Hepatocyte (in vitro differentiated cells): ENCODE measurements at regions not wholly inside any gene's neighbourhood (a gene's known extent, or its start where the extent isn't known, plus 50 kb on each side); places are given as distances from the start of the nearest gene placed in this dataset.

Experiments used
- CTCF ChIP-seq: fragments of 200-600 bp; sonication (generic); IDR thresholded peaks from 2 replicates; pipeline ENCODE4 v1.5.1; 2016; ENCODE audit warnings: antibody characterized with exemption, mild to moderate bottlenecking; ENCODE audit not compliant: poor library complexity
- EZH2 ChIP-seq: fragments of 200-600 bp; sonication (generic); IDR thresholded peaks from 2 replicates; pipeline ENCODE4 v1.6.1; 2016; ENCODE audit warnings: antibody characterized with exemption, mild to moderate bottlenecking, borderline replicate concordance

GRCh38 chr14:41506552-41506951, 100.1 kb upstream of the LRFN5 start:
- TF ChIP-seq CTCF (no peak), EZH2 (no peak)
